ENCODE measurements at regions not wholly inside any gene's neighbourhood (a gene's known extent, or its start where the extent isn't known, plus 50 kb on each side); places are given as distances from the start of the nearest gene placed in this dataset.

- TF ChIP-seq, protein P1, sequence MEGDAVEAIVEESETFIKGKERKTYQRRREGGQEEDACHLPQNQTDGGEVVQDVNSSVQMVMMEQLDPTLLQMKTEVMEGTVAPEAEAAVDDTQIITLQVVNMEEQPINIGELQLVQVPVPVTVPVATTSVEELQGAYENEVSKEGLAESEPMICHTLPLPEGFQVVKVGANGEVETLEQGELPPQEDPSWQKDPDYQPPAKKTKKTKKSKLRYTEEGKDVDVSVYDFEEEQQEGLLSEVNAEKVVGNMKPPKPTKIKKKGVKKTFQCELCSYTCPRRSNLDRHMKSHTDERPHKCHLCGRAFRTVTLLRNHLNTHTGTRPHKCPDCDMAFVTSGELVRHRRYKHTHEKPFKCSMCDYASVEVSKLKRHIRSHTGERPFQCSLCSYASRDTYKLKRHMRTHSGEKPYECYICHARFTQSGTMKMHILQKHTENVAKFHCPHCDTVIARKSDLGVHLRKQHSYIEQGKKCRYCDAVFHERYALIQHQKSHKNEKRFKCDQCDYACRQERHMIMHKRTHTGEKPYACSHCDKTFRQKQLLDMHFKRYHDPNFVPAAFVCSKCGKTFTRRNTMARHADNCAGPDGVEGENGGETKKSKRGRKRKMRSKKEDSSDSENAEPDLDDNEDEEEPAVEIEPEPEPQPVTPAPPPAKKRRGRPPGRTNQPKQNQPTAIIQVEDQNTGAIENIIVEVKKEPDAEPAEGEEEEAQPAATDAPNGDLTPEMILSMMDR (IDR thresholded peaks at IDR 0.05) = no peak
- TF ChIP-seq POLR2A (IDR thresholded peaks at IDR 0.05) = no peak
Observed at GRCh38 chr3:118531816-118532215, 502.8 kb downstream of the IGSF11 start.

Data from right lobe of liver (tissue), 4 donors.